Dendritic cell treated with granulocyte-macrophage colony-stimulating factor and Interleukin-4, amounts not matched to agents 40 ng/mL and 50 ng/mL, for 4 days (primary cell): ENCODE measurements at regions not wholly inside any gene's neighbourhood (a gene's known extent, or its start where the extent isn't known, plus 50 kb on each side); places are given as distances from the start of the nearest gene placed in this dataset.

ENCODE experiments used
- H3K27ac Mint-ChIP-seq: one replicate; pipeline ENCODE4 v1.8.0; 2022; ENCODE audit warnings: mild to moderate bottlenecking, mixed read lengths
- H3K27me3 Mint-ChIP-seq: one replicate; pipeline ENCODE4 v1.8.0; 2022; ENCODE audit warnings: mild to moderate bottlenecking, mixed read lengths
- H3K36me3 Mint-ChIP-seq: one replicate; pipeline ENCODE4 v1.8.0; 2022; ENCODE audit warnings: low read depth, mixed read lengths
- H3K4me1 Mint-ChIP-seq: one replicate; pipeline ENCODE4 v1.8.0; 2022; ENCODE audit warnings: low read depth, mixed read lengths
- H3K4me3 Mint-ChIP-seq: one replicate; pipeline ENCODE4 v1.8.0; 2022; ENCODE audit warnings: mild to moderate bottlenecking, moderate library complexity, mixed read lengths
- H3K9me3 Mint-ChIP-seq: one replicate; pipeline ENCODE4 v1.8.0; 2022; ENCODE audit warnings: mixed read lengths
- intact Hi-C: fragments of 100-400 bp; cut with micrococcal nuclease; formaldehyde crosslinking; loops from one replicate; pipeline ENCODE4 v1.15.0; 2022

DNA sequence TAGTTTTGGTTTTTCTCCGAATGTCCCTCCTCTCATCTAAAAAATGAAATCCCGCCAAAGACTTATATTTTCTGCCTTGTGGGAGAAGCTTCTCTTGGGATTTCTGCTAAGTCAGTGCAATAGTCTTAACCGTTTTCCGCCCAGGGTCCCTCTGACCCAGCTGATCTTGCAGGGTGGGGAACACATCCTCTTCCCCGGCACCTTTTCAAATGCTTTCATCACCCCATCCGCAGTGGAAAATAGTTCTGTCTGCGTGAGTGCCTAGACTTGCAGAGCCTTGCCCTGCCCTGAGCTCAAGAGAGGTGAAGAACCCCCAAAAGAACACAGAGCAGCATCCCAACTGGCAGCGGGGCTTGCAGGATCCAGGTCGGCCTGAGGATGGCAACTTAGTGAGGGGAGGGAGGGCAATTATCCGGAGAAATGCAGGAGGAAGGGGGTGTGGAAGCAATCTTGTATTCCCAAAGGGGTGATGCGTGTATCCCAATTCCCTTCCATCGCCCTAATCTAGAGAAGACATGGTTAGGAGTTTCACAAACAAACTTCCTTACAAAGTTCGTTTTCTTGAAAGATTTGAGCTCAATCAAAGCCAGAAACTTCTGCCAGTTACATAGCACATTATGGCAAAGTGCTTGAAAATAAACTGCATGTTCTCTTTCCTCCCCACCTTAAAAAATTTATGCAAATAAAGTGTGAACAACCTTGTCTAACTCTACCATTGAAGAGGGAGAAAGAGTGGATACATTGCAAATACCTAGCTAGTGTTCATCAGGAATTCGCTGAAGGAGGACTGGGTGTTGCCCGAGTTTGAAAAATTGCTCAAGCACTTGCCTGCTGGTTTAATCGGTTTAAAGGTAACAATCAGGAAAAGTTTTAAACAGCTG is 79.9 kb downstream of the NR2F2 start:
- Mint-ChIP-seq H3K27ac (no peak overlapping the region), H3K4me3 (no peak overlapping the region), H3K27me3 (peaks cover 88% of the 10 kb centered on the region), H3K9me3 (no peaks in the 10 kb centered on the region), H3K4me1 (peaks cover 10% of the 10 kb centered on the region), H3K36me3 (no peaks in the 10 kb centered on the region)
- intact Hi-C loops = no loop called here

DNA sequence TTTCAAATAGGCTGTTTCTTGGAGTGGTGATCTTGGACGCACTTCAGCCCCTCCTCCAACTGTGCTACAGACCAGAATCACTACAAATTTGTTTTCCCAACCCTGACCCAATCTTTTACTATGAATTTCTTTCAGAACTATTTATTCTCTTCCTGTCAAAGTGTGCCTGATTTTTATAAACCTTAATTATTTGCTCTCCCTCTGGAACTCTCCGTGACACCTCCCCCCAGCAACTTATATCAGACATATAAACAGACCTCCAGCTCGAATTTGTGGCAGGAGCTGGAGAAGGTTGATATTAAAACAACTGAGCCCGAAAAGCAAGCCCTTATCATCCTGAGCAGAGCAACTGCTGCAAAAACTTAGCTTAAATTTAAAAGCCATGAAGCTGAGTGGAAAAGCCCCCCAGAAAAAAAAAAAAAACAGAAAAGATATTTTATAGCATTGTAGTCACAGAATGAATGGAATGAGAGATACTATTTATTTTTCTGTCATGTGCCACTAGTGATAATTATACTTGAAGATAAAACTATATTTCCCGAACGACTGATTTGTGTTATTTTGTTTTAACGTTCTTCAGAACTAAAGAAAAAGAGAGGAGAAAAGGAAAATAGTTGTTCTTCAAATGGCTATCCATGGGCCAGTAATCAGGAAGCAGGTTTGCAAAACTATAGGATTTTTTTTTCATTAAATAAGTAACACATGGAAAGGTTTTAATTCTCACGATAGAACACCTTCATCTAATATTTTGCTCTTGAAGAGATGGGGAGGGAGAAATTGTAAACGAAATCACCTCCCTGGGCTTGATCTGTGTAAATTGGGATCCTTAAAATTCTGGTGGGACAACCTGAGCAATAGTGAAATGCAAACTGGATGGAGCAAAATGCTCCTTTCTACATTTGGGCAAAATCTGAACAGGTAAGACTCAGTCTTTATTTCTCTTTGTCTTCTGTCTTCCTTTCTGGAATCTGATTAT is 80.8 kb downstream of the NR2F2 start:
- Mint-ChIP-seq H3K27ac (no peak overlapping the region), H3K27me3 (peaks cover 90% of the 10 kb centered on the region), H3K36me3 (no peaks in the 10 kb centered on the region), H3K4me1 (peaks cover 10% of the 10 kb centered on the region), H3K4me3 (no peak overlapping the region), H3K9me3 (no peaks in the 10 kb centered on the region)
- intact Hi-C loops = no loop called here

DNA sequence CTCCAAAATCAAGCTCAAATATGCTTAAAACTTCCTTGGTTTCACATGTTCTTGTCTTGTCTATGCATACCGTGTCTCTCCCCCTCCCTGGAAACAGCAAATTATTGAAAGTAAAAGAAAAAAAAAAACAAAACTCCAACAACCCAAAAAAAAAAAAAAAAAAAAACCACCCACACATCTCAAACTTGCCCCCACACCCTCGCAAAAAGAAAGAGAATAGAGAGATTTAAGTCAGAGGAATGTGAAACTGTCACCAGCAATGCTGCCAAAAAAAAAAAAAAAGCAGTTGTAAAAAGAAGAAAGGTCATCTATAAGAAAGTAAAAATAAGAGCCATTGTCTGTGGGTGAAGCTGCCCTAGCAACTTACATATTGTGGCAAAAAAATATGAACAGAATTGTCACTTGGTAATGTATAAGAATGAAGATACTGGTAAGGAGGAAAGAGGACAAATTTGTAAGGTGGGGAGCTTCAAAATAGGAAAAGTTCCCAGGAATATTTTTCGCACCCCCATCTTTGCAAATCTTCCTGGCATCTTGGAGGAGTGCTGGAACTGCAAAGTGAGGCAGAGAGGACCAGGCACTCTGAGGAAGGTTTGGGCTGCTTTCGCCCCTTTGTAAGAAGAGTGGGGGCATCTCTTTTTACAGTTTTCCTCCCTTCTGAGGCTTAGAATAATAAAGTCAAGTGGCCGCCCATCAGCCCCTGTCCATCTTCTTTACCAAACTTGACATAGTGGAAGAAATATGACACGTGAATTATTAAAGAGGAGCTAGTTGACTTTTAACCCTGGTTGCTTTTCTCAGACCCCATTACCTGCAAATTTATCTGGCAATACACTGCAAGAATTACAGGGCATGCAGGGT is 81.8 kb downstream of the NR2F2 start:
- intact Hi-C loops = no loop called here
- no peaks in the 10 kb centered on the region for H3K9me3 Mint-ChIP-seq

DNA sequence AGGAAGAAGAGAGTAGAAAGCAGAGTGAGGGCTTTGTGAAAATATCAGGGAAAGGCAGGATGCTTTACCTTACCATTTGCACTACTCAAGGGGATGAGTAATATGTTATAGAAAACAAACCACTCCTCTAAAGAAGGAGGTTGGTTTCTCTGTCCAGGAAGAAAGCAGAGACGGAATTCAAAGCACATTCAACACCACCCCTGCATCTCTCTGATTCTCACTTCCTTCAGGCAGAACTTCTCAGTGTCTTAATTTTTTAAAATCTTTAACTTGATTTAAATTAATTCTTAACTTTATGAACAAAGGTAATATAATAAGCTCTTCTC is 82.4 kb downstream of the NR2F2 start:
- Mint-ChIP-seq H3K36me3 (no peaks in the 10 kb centered on the region), H3K4me3 (no peak overlapping the region), H3K27ac (no peak overlapping the region), H3K9me3 (no peaks in the 10 kb centered on the region), H3K27me3 (peaks cover 93% of the 10 kb centered on the region), H3K4me1 (peaks cover 10% of the 10 kb centered on the region)
- intact Hi-C loops = no loop called here

More for the DNA sequence above, 81.8 kb downstream of the NR2F2 start:
- Mint-ChIP-seq H3K36me3 (no peaks in the 10 kb centered on the region), H3K4me3 (no peak overlapping the region), H3K27me3 (peaks cover 92% of the 10 kb centered on the region), H3K4me1 (peaks cover 10% of the 10 kb centered on the region), H3K27ac (no peak overlapping the region)

DNA sequence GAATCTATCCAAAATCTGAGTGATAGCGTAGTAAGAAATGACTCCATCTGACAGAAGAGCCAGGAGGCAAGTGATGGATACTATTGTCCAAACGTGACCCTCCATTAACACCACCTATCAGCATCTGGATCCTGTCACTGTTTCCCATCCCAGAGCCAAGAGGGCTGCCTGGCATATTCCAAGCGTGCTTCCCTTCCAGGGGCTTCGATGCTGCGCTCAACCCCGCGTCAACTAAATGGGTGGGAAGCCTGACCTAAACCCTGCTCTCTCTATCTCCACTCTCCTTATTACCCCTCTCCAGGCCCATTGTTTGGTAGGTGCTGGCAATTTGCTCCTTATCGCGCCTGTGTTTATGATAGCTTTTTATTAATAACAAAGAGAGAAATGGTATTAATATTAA is 83.2 kb downstream of the NR2F2 start:
- Mint-ChIP-seq H3K27me3 (peaks cover 93% of the 10 kb centered on the region), H3K9me3 (no peaks in the 10 kb centered on the region), H3K27ac (no peak overlapping the region), H3K4me3 (no peak overlapping the region), H3K36me3 (no peaks in the 10 kb centered on the region), H3K4me1 (peaks cover 10% of the 10 kb centered on the region)
- intact Hi-C loops = no loop called here

DNA sequence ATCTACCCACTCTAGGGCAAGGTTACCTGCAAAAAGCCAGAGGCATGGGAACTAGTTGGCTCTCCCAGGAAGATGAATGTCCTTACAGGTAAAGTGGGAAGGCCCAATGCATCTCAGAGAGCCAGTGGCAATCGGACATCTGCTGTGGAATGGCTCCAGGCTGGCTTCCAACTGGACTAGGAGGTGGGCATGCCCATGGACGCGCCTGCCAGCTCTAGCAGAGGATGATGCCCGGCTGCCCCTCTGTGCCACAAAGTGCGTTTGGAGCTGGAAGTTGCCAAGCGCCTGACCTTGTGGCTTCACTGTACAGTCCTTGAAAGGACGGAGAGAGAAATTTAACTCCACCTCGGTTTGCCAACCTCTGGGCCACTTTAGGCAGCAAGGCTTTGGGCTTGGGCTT is 84.4 kb downstream of the NR2F2 start:
- H3K36me3 Mint-ChIP-seq = no peaks in the 10 kb centered on the region
- H3K27ac Mint-ChIP-seq = no peak overlapping the region
- intact Hi-C loops = no loop called here
- H3K9me3 Mint-ChIP-seq = no peaks in the 10 kb centered on the region
- no peak overlapping the region for H3K4me3 Mint-ChIP-seq
- no peaks in the 10 kb centered on the region for H3K4me1 Mint-ChIP-seq
- H3K27me3 Mint-ChIP-seq = peaks cover 94% of the 10 kb centered on the region

DNA sequence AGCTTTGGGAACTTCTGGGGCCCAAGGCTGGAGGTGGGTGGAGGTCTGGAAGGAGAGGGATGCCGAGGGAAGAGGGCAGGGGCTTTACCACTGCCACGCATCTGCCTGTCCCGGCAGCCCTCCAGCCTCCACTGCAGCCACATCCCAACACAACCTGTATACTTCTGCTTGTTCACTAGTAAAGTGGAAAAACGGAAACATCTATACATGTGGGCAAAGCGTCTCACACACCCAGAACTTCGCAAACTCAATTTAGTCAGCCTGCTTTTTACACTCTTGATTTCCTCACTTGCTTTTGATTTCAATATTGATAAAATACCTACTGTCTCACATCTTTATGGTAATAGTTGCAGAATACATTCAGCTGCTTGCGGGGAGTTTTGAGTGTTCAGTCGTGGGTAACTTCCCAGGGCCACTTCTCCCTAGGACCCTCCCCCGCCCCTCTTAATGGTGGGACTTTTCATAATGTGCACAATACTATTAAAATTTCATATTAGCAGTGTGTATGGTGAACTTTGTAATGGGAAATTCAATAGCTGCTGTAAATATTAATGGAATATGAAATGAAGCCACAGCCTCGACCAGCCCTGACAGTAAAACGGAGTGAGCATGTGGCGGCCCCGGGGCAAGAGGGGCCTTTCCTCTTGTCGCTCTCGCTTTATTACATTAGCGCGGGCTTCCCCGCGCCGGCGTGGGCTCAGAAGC is 85.2 kb downstream of the NR2F2 start:
- peaks cover 88% of the 10 kb centered on the region for H3K27me3 Mint-ChIP-seq
- H3K36me3 Mint-ChIP-seq = no peaks in the 10 kb centered on the region
- no peak overlapping the region for H3K4me3 Mint-ChIP-seq
- H3K9me3 Mint-ChIP-seq = no peaks in the 10 kb centered on the region
- intact Hi-C loops = no loop called here
- H3K27ac Mint-ChIP-seq = no peak overlapping the region
- no peaks in the 10 kb centered on the region for H3K4me1 Mint-ChIP-seq

DNA sequence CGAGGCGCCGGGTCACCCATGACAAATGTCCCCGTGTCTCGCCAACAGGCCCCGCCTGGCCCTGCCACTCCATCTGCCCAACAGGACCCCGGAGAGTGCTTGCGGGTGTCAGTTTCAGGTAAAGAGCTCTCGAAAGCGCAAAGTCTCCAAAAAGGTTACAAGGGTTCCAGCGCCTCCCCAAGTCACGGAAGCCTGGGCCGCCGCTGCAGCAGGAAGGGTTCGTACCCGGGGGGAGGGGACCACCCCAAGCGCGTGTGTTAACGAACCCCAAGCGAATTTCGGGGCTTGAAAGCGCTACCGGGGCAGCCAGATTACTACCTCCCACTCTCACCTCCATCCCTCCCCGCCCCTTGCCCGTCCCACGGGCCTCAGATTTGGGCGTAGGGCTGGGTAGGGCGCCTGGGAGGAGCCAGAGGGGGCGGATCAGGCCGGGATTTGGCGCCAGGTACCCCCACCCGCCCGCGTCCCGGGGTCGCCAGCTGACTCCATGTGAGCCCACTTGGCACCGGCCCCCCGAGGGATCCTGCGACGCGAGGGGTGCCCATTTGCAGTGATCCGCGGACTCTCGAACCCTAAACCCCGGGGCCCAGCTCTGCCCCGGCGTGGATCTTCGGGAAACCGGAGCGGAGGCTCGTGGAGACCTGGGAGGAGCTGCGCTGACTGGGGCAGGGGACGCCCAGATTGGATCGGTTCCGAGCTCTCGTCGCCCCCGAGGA is 85.9 kb downstream of the NR2F2 start:
- Mint-ChIP-seq H3K36me3 (no peaks in the 10 kb centered on the region), H3K9me3 (no peaks in the 10 kb centered on the region), H3K4me1 (no peaks in the 10 kb centered on the region), H3K4me3 (no peak overlapping the region), H3K27ac (no peak overlapping the region), H3K27me3 (peaks cover 87% of the 10 kb centered on the region)
- intact Hi-C loops = no loop called here

DNA sequence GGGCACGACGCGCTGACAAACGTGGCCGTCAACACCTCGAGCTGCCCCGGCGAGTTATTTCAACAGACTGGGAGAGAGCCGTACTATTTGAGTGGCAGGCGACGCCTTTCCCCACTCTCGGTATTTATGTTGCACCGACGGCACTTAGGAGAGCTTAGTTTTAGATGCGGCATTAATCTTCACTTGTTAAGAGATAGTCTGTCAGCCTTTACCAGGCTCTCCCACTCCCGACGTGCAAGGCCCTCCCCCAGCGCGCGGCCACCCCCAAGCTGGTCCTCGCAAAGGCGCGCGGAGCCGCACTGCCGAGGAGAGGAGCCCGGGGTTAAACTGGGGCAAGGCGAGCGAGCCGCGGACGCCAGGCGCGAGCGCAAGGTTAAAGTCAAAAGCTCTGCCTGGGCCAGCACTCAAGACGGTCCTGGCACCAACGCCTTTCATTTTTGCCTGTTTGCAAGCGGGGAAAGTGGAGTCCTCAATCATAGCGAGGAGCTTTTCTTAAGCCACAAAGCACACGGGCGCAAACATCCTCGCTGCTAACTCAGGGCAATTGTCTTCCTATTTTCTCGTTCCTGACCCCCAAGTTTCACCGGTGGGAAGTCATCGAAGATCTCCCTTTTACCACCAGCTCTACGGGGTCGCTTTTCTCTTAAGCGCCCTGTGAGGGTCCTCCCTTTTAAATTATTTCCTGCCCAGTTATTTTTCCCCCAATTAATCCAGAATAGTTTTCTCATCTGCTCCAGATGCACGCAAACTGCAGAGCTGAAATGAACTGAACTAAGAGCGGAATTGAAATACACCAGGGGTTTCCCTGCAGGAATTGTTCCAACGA is 86.6 kb downstream of the NR2F2 start:
- peaks cover 80% of the 10 kb centered on the region for H3K27me3 Mint-ChIP-seq
- no peak overlapping the region for H3K4me3 Mint-ChIP-seq
- H3K36me3 Mint-ChIP-seq = no peaks in the 10 kb centered on the region
- no peaks in the 10 kb centered on the region for H3K9me3 Mint-ChIP-seq
- H3K27ac Mint-ChIP-seq = no peak overlapping the region
- no peaks in the 10 kb centered on the region for H3K4me1 Mint-ChIP-seq
- intact Hi-C loops = no loop called here

DNA sequence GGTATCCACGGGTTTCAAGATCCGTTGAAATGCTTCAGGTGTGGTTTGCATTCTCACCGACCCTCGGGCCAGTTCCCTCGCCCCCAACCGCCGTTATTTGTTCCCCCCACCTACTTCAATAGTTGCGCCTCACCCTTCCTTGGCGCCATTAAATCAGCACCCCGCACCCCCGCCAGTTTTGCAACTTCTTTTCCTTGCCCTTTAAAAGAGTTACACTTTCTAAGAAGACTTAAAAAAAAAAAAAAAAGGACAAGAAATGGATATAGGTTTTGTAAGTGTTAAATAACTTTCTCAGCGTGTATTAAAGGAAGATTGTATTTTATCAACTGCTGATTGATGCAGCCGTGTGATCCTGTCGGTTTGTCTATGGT is 87.2 kb downstream of the NR2F2 start:
- no peaks in the 10 kb centered on the region for H3K36me3 Mint-ChIP-seq
- H3K27me3 Mint-ChIP-seq = peaks cover 77% of the 10 kb centered on the region
- no peaks in the 10 kb centered on the region for H3K9me3 Mint-ChIP-seq
- H3K27ac Mint-ChIP-seq = no peak overlapping the region
- H3K4me1 Mint-ChIP-seq = no peaks in the 10 kb centered on the region
- intact Hi-C loops = no loop called here
- no peak overlapping the region for H3K4me3 Mint-ChIP-seq

DNA sequence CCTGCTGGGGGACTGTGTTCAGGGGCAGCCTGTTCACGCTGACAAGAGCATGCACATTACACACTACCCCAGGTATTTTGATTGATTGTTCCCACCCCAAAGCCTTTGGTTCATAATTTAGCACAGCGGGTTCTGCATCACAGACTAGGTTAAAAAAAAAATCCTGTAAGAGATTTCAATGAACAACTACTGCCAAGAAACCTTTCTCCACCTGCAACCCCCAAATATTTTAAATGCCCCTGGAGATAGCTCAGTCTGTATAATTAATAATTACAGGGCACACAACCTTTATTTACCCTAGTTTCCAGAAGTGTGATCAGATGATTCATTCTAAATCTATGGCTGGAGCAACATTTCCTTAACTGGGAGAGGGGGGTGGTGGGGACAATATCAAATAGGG is 87.6 kb downstream of the NR2F2 start:
- H3K27me3 Mint-ChIP-seq = peaks cover 75% of the 10 kb centered on the region
- intact Hi-C loops = no loop called here

DNA sequence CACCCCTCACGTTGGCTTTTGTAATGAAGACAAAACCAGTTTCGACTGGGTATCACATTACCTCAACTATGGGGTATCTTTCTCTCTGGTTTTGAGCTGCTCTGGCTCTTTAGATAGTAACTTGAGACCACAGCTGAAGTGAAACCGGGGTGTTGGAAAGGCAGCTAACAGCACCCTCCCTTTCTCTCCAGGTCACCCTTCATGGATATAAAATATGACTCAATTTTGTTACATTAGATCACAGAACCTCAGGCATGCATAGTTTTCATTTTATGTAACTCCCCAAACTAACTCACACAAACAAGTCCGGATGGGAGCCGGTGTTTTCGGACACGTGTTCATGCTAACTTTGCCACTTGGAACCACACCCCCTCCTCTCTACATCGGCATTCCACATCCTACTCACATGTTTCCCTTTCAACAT is 90.7 kb downstream of the NR2F2 start:
- no peak overlapping the region for H3K27ac Mint-ChIP-seq
- H3K4me1 Mint-ChIP-seq = no peaks in the 10 kb centered on the region
- H3K9me3 Mint-ChIP-seq = no peaks in the 10 kb centered on the region
- no peak overlapping the region for H3K4me3 Mint-ChIP-seq
- peaks cover 53% of the 10 kb centered on the region for H3K27me3 Mint-ChIP-seq
- no peaks in the 10 kb centered on the region for H3K36me3 Mint-ChIP-seq
- intact Hi-C loops = no loop called here

More for the DNA sequence above, 87.6 kb downstream of the NR2F2 start:
- no peaks in the 10 kb centered on the region for H3K9me3 Mint-ChIP-seq
- no peaks in the 10 kb centered on the region for H3K36me3 Mint-ChIP-seq
- H3K4me1 Mint-ChIP-seq = no peaks in the 10 kb centered on the region
- H3K4me3 Mint-ChIP-seq = no peak overlapping the region
- H3K27ac Mint-ChIP-seq = no peak overlapping the region
